NCI-H1436 (cell line): ENCODE measurements at regions not wholly inside any gene's neighbourhood (a gene's known extent, or its start where the extent isn't known, plus 50 kb on each side); places are given as distances from the start of the nearest gene placed in this dataset.

ENCODE experiments used
- DNase-seq: peaks from one replicate; lab custom pipeline; 2025; lab: John Stamatoyannopoulos, UW

DNA sequence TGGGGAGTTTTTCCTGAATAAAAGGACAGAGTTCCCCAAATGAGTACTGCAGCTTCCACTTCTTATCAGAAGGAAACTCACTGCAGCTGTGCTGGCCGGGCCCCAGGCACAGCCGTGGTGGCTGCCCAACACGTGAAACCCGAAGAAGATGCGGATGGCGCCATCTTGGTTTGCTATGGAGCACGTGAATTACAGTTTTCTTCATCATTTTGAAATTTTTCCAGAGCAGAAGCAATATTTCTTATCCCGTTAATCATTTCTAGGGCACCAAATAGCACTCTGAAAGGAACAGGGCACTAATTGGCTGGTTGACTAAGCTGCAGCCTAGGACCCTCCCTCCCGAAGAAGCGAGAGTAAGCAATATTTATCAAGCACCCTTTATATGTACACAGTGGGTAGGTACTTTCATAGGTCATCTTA is 63.2 kb upstream of the EPS8L3 start:
- no peak for DNase-seq

DNA sequence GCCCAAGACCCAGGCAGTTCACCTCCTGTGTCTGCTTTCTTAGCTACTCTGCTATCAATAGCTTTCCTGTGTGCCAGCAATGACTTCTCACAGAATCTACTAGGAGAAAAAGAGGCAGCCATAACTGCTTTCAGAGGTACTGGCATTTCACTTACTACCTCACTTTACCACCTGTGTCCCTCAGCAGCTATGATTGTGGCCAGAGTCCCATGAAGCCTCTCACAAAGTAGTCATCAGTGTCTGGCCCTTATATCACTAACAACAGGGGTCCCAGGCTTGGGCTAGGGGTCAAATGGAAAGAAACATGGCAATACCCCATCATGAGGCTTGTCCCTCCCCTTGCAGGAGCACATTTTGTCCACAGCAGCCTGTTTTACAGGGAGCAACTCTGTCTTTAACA is 62.7 kb upstream of the EPS8L3 start:
- no peak for DNase-seq

DNA sequence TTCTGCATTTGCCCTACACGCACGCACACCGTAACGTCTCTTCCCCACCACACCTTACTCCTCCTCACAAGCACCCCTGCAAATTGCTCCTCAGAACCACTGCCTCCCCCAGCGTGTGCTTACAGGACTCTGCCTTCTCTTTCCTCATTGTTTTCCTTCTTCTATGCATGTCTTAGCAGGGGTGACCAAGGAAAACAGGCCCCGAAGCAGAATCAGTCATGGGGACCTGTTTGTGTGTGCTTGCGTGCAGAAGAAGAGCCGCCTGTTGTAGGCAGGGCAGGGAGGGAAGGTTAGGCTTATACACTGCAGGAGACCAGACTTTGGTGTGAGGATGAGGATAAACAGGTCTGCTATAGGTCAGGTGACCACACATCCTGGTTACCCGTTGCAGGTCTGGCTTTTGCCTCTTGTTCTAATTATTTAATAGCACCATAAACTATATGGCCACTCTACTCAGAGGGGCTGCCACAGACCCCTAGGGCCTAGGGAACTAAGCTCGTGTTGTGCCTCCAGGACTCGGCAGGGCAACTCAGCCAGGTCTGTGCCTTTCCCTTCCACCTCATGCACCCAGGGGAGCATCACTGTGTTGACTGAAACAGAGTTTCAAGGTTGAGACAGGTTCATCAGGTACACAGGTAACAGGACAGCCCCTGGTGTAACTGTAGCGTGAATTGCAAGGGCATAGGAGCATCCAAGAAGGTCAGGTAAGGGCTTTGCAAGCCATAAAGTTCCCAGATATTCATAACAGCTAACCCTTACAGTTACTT is 60.8 kb upstream of the EPS8L3 start:
- DNase-seq: no peak

DNA sequence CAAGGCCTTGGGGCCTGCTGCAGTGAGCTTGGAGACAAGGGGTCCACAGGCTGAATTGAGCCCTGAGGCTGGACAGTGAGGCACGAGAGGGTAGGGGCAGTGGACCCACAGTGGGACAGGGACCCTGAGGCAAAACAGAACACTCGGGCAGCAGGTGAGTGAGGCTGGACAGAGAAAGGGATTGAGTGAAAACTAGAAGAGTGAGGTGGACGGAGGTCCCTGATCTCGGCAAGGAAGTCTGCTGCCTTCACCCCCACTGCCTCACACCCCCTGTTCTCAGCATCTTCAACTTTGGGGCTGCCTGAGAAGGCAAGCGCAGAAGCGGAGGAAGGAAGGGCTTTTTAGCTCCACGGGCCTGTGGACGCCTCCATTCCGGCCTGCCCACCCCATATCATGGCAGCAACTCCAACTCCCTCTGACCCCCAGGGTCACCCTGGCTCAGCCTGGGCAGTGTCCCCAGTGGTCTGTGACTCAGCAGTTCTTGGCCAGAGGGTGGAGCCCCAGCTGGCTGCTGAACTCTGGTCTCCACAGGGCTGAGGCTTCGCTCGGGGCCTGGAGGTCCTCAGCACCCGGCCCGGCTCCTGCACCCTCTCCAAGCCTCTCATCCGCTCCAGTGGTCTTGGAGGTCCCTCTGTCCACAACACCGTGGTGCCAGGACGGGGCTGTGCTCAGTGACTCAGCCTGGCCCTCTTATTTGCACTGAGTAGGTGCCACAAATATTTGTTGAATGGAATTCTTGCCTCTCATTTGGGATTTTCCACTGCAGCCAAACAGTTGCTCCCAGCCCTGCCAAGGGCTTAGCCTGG is 60.0 kb upstream of the EPS8L3 start:
- DNase-seq: no peak

DNA sequence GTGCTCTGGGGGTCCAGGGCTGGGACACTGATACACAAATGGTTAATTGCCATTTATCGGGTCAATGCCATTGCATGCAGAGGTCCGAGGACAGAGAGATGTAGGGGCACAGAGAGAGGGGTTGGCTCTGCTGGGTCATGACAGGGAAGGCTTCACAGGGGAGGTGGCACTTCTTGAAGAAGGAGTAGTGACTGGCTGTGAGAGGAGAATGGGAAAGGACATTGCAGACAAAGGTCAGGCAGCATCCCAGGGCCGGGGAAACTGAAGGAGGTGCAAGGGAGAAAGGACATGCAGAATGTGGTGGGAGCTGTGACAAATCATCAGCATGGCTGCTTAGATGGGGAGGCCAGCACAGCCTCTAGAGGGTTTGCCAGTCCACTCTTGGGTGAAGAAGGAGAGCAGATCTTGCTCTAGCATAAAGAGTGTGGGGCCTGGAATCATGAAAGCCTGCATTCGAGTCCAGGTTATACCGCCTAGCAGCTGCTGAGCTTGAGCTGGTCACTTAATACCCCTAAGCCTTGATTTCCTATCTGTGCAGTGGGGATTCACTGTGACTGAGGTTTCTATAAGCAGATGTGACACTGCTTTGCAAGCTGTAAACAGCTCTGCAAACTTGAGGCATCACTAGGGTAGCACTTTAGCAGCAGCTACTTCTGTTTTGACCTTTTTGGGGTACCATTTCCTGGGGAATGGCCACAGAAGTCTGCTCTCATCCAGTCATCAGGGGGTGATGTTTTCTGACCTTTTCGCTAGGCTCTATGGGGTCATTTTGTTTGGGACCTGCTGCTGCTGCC is 59.2 kb upstream of the EPS8L3 start:
- DNase-seq: no peak

DNA sequence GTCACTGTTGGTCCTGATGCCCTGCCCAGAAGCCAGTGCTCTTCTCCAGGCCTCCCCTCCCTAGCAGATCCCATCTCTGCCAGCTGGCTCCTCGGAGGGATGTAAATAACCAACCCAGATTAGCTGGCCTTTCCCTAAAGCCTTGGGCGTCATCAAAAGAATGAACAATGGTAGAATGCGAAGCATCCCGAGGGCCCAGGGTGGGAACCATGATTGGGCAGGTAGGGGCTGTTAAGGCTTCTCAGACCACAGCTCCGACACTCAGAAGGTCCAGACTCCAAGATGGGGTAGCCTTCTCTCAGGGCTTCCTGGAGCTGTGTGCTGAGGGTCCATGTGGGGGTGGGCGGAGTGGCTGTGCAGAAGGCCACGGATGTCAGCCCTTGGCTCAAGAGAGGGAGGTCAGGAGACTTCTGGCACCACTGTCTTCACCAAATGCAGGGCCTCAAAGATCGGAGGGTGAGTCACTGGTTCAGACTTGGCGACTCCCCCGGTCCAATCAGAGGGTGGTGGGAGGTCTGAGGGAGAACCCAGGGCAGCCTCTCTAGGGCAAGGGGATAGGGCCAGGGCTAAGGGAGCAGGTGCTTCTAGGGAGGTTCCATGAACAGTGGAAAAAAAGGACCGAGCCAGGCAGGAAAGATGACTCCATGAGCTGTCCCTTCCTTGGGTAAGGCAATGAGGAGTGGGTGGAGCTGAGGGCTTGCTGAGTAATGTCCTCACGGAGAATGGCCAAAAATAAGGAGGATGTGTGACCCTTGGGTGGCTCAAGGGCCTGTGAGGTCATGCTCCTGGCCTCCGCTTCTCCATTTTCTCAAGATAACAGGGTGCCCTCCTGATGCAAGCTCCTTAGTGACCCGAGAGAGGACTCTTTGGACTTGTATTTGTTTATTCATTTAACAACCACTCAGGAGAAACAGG is 58.4 kb upstream of the EPS8L3 start:
- no peak for DNase-seq

DNA sequence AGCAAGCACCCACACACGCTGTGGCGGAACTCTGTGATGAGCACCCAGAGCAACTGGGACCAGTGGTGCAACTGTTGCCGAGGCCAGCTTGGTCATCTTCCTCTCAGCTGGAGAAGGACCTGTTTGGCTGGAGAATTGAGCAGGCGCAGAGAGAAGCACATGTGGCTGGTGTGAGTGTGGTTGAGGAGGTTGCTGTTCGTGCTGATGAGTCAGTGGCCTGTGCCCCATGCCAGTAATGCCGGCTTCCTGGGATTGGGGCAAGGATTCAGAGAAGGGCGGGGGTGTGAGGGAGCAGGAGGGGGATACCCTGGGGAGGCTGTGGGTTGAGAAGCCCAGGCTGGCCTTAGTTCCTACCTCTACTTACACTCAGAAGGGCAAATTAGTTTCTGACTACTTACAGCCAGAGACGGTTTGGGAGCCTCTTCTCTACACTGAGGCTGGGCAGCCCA is 57.5 kb upstream of the EPS8L3 start:
- DNase-seq: no peak

DNA sequence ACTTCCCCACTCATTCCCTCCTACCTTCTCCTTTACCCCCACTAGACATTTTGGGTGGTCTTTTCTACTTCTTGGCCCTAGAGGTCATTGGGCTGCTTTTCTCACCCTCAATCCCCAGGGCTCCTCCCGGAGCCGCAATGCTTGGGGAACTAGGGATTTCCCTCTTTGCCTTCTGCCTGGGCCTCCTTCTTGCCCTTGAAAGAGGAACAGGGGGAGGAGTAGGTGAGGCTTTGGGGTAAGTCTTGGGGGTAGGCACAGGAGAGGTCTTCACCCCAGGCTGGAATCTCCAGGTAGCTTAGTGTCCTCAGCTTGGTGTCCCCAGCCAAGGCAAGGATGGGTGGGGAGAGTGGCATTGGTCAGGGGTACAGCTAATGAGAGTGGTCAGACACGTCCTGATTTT is 56.2 kb upstream of the EPS8L3 start:
- no peak for DNase-seq

DNA sequence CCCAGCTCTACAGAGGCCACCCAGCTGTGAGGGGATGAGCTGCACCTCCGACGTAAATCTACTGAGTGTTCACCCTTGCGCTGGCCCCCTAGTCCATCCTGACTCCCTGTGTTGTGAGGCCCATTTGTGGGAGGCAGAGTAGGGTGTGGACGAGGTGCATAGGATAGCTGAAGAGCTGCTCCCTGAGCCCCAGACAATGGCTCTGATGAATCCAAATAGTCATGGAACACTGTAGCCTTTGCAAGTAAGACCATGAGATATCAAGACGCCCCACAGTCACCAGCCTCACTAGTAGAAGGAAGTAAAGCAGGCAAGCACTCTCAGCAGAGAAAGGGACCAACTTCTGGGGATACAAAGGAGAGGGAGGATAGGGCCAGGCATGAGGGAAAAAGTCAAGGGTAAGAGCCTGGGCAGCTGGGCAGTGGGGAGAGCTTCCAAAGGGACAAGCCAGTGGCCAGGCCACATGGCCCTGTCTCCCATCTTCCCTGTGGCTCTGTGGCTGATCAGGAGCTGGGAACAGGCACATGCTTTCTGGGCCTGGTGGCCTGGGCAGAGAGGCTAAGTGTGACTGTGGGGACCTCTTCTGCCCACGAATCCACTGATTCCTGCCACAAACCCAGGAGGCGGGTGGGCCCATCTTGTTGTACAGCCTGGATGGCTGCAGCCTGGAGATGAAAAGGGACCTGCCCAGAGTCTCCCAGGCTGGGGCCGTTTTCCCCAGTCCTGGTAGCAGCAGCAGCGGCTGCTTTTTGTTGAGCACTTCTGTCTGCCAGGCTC is 55.5 kb upstream of the EPS8L3 start:
- DNase-seq: no peak

DNA sequence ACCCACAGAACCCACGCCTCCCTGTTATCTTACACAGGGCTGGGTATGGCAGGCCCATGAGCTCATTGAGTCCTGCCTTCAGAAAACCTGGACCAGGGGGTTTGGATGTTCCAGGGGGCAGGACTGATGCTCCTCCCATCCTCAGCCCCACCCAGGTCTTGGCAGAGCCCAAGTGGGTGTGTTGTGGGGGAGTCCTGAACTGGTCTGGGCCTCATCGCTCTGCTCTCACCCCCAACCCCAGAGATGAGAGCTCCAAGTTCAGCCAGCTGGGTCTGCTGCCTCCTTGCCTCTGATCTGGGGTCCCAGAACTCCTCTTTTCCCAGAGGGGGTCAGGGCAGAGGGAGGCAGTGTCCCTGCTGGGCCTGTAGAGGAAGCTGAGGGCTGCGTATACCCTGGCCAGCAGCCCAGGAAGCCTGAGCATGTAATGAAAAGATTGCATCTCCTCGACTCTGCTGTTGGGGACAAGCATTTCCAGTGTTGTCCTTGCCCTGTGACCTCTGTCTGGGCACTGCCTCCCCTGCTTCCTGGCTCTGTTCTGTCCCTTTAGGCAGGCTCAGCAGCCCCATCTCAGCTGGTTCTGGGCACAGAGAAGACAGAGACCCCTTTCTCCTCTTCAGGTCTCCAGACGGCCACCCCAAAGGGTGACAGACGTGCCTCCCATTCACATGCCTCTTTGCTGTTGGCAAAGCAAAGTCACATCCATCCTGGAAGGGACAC is 54.7 kb upstream of the EPS8L3 start:
- no peak for DNase-seq

DNA sequence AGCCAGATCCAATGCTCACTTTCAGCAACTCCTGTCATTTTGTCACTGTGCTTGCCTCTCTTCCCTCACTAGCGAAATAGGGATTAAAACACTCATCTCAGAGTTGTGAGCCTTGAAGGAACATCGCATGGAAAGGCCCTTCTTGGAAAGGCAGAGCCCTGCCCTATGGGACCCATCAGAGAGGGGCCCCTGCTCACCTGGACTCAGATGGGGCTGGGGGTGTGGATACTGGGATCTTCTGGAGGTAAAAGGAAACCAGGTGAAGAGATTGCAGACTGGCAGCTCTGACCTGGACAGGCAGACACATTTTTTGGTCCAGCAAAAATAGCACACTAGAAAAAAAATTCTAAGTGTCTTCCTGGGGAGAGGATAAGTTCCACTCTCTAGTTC is 54.2 kb upstream of the EPS8L3 start:
- DNase-seq: no peak

DNA sequence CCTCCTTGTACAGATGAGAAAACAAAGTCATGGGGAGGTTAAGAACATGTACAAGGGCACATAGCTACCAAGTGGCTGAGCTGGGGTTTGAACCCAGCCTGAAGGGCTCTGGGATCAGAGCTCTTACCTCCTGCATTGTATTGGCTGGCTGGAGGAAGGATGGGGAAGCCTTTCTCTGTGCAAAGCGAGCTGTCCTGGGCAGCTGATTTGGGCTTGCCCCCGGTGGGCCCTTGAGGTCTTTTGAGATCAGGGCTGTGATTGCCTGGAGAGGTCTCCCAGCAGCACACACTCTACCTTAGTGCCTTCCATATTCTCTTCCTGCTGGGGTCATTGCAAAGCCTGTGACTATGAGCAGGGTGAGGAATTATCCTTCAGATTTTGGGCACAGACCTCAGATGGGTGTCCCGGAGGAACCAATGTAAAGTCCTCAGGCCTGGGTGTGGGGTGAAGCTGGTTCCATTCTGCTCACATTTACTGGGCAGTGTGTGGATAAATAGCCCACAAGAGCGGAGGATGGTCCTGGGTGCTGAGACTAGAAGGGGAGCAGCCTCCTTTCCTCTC is 53.3 kb upstream of the EPS8L3 start:
- DNase-seq: no peak

DNA sequence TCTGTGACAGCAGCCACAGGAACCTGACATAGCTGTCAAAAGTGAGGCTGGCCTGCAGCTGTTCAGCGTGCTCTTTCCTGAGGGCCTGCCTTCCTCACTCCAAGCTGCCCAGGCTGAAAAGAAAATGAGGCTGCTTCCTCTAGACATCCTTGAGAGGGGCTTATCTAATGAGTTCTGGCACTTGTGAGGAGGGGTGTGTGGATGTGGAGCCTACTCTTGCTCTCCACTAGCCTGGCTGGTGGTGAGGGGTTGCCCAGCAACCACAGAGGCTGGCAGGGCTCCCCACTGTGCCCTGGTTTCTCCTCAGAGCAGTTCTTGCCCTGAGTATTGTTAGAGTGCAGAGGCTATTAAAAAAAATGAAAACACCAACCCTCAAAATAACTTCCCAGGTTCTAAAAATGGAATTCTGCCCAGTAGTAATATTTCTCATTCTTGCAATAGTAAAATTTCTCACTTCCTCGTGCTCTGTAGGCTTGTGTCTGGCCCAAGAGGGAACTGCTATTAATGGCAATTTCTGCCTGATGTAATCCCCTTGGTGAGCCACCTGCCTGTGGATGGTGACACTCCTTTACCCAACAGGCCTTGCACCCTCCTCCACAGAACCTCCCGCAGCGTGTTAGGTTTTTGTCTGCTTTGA is 52.6 kb upstream of the EPS8L3 start:
- DNase-seq: peak; percentile 14

DNA sequence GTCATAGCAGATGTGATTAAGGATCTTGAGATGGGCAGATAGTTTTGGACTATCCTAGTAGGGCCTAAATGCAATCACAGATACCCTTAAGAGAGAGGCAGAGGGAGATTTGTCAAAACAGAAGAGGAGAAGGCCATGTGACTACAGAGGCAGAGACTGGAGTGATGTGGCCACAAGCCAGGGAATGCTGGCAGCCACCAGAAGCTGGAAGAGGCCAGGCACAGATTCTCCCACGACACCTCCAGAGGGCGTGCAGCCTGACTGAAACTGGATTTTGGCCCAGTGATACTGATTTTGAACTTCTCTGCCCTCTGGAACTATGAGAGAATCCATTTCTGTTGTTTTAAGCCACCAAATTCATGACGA is 52.1 kb upstream of the EPS8L3 start:
- no peak for DNase-seq

DNA sequence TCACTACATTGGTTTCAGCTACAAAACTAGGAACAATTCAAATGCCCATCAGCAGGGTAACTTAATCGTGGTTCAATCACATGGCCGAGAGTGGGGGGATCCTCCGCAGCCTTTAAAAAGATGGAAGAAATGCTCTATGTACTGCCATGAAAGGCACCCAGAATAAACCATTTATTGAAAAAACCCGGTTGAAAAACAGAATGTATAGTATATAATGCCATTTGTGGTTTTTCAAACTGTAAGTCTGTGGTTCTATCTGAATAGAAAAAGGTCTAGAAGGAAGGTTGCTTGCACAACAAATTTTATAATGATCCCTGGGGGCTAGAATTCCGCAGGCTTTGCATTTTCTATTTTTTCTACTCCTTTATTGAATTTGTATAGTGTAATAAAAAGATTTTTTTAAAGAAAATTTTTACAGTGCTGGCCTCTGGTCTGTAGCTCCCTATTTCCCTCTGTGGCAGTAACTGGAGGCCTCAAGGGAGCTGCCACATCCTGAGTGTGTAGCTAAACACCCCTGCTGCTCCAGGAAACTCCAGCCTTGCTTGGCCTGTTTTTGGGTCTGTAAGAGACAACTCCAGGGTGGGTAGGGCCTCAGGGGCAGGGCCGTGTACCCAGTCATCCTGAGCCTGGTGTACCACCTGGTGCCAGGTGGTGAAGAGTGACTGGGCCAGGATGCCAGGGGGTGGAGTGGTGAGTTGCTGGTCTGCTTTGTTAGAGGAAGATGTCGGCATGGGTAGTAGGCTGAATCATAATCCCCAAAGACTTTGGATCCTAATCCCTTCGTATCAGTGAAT is 51.5 kb upstream of the EPS8L3 start:
- DNase-seq: no peak

DNA sequence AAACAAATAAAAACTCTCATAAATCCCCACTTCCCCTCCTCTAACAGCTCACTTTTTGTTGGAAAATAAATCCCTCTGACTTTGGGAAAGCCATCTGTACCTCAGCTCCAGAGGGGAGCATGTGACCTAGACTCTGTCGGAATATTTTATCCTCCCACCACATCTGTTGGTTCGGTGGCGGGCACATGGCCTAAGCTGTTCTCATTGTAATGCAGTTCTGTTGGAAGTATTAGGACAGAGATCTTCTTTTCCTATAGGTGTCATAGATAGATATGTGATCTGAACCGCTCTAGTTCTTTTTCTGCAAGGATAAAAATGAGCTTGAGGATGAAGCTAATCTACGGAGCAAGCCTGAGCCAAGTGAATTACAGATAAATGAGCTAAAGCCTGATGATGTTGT is 50.5 kb upstream of the EPS8L3 start:
- DNase-seq: no peak
